GM12891 (cell line): ENCODE measurements at regions not wholly inside any gene's neighbourhood (a gene's known extent, or its start where the extent isn't known, plus 50 kb on each side); places are given as distances from the start of the nearest gene placed in this dataset.

Experiments
- POLR2A ChIP-seq: IDR thresholded peaks from 2 replicates; pipeline ENCODE4 v1.6.1; 2011; ENCODE audit warnings: low read depth, low read length, control low read depth
- POU2F2 ChIP-seq: IDR thresholded peaks from 2 replicates; pipeline ENCODE4 v1.6.1; 2011; ENCODE audit warnings: low read depth, mild to moderate bottlenecking, control low read depth, low read length, moderate library complexity
- TAF1 ChIP-seq: IDR thresholded peaks from 2 replicates; pipeline ENCODE4 v1.6.1; 2011; ENCODE audit warnings: low read depth, low read length, control low read depth

GRCh38 chr2:55780697-55781096 is 87.1 kb upstream of the PNPT1 start:
- TF ChIP-seq TAF1 (no peak), POLR2A (no peak), POU2F2 (no peak)
